GM18511 (cell line): ENCODE measurements at regions not wholly inside any gene's neighbourhood (a gene's known extent, or its start where the extent isn't known, plus 50 kb on each side); places are given as distances from the start of the nearest gene placed in this dataset.
"Not testable (repeated sequence)": the region's sequence is repeated elsewhere in the genome, so short reads cannot be mapped to it uniquely, and the experiment has no call there.

Experiments used
- ATAC-seq: cut with Tn5 transposase; IDR thresholded peaks from one replicate; pipeline ENCODE4 v1.9.1; 2021; ENCODE audit warnings: mild to moderate bottlenecking, moderate library complexity; ENCODE audit not compliant: unreplicated experiment

GRCh38 chr1:241447031-241447644, 72.4 kb downstream of the FH start:
- ATAC-seq, result no peak

DNA sequence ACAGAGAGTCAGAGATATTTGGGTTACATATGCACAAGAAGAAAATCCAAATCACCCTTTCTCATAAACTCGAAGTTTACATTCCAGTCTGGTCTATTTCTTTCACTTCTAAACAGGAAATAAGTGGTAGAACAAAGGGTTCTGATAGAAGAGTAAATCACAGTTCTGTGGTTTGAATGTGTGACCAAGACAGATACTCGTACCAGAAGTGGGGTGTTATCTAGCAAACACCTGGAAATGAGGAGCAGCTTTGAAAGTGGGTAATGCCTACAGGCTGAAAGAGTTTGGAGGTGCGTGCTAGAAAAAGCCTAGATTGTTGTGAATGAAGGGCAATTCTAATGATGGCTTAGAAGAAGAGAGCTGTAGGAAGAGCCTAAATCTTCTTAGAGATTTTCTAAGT, 74.7 kb downstream of the FH start:
- ATAC-seq, result no peak

- ATAC-seq, result no peak
These were observed 76.0 kb downstream of the FH start for GRCh38 chr1:241443561-241443960.

- ATAC-seq, result no peak
These were observed 76.9 kb downstream of the FH start for GRCh38 chr1:241442686-241443085.

GRCh38 chr1:241440904-241441303, 78.7 kb downstream of the FH start:
- no peak for ATAC-seq

GRCh38 chr1:241438686-241439085, 80.9 kb downstream of the FH start:
- ATAC-seq, result not testable (repeated sequence)

DNA sequence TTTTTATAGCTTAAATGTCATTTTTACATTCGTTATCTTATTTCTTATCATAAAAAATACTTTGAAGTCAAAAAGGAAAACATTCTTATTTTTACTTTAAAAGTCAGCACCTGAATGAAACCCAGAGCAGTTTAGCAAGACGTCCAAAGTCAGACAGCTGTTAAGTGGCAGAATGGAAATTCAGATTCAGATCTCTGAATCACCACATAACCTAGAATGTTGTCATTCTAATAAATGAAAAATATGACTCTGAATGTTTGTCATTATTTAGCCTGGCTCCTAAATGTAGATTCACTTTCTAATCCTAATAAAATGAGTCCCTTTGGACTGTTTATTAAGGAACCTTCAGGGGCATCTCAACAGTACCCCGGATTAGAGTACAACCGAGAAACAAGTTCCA, 75.2 kb upstream of the RGS7 start:
- ATAC-seq, result no peak

DNA sequence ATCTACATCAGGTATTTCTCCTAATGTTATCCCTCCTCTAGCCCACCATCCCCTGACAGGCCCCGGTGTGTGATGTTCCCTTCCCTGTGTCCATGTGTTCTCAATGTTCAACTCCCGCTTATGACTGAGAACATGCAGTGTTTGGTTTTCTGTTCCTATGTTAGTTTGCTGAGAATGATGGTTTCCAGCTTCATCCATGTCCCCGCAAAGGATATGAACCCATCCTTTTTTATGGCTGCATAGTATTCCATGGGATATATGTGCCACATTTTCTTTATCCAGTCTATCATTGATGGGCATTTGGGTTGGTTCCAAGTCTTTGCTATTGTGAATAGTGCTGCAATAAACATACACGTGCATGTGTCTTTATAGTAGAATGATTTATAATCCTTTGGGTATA, 68.1 kb upstream of the RGS7 start:
- not testable (repeated sequence) for ATAC-seq

- no peak for ATAC-seq
These were observed 67.5 kb upstream of the RGS7 start for GRCh38 chr1:241424480-241424971.

- ATAC-seq, result peak; percentile 92
These were observed 66.8 kb upstream of the RGS7 start for GRCh38 chr1:241423541-241424479.

DNA sequence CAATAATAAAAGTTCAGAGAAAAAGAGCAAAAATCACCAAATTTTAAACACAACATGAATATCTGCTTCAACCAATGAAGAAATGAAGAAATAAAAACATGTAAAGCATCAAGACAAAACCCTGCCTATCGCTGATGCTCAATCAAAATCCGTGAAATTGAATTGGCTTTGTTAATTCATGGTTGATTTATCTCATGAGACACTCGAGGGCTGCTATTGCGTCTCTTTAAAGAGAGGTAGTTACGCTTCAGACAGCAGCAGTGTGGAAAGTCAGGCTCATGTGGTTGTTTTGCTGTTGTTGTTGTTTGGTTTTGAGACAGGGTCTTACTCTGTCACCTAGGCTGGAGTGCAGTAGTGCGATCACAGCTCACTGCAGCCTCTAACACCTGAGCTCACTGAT, 65.5 kb upstream of the RGS7 start:
- ATAC-seq, result no peak

DNA sequence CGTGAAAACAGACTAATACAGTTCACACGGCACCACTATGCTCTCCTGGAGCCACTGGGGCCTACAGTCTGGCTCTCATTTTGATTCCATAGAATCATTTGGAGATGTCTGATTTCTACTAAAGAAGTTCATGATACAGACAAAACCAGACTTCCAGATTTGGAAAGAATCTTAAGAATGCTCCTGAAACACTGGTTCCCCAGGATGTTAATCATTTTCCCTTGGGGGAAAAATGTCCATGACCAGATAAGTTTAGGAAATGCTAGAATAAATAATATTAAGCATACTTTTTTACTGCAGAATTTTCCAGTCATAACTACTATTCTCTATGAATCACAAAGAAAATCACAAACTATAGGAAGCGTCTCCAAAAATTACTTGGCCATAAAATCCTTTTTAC, 63.0 kb upstream of the RGS7 start:
- no peak for ATAC-seq

GRCh38 chr1:241417258-241417657, 60.3 kb upstream of the RGS7 start:
- no peak for ATAC-seq

- no peak for ATAC-seq
These were observed 57.0 kb upstream of the RGS7 start for GRCh38 chr1:241413974-241414373.

- peak; percentile 73 for ATAC-seq
These were observed 56.4 kb upstream of the RGS7 start for GRCh38 chr1:241413386-241413785.

DNA sequence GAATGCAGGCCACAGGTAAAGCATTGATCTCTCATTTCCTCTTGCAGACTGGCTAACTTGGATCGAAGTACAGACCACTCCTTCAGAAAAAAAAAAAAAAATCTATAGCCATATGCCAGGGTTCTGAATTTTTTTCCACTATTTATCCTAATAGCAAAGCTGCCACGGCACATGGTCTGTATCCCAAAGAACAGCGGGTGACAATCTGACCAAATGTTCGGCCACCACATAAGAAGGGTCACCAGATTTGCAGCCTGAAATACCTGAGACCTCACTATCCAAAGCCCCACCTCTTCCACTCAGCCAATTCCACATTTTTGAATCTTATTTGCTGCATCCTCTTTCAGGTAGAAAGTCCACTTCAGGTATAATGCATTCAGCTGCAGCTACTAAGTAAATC, 55.6 kb upstream of the RGS7 start:
- no peak for ATAC-seq

- ATAC-seq, result no peak
These were observed 54.9 kb upstream of the RGS7 start for GRCh38 chr1:241411776-241412338.

- ATAC-seq, result no peak
These were observed 54.2 kb upstream of the RGS7 start for GRCh38 chr1:241411056-241411775.

- ATAC-seq, result no peak
These were observed 51.2 kb upstream of the RGS7 start for GRCh38 chr1:241408170-241408569.
